Neural cell (in vitro differentiated cells): ENCODE measurements at regions not wholly inside any gene's neighbourhood (a gene's known extent, or its start where the extent isn't known, plus 50 kb on each side); places are given as distances from the start of the nearest gene placed in this dataset.

Experiments
- EZH2 ChIP-seq: fragments of 200-600, 300-800 bp; shearing (Covaris generic), sonication (generic); IDR thresholded peaks from 2 replicates; pipeline ENCODE4 v1.6.1; 2014; ENCODE audit warnings: antibody characterized with exemption, low read length, borderline replicate concordance, mild to moderate bottlenecking; ENCODE audit not compliant: insufficient read depth, poor library complexity, severe bottlenecking
- POLR2AphosphoS5 ChIP-seq: IDR thresholded peaks from 2 replicates; pipeline ENCODE4 v1.6.1; 2012
- SMC3 ChIP-seq: fragments of 450-650 bp; conservative IDR thresholded peaks from 2 replicates; pipeline ENCODE4 v1.6.1; 2014; ENCODE audit warnings: antibody characterized with exemption, mild to moderate bottlenecking, moderate library complexity; ENCODE audit not compliant: poor library complexity
- TF ChIP-seq, protein P1 (sequence below): fragments of 450-650 bp; IDR thresholded peaks from 2 replicates; pipeline ENCODE4 v1.5.1; 2014; ENCODE audit warnings: antibody characterized with exemption, mild to moderate bottlenecking, moderate library complexity; ENCODE audit not compliant: poor library complexity, severe bottlenecking

DNA sequence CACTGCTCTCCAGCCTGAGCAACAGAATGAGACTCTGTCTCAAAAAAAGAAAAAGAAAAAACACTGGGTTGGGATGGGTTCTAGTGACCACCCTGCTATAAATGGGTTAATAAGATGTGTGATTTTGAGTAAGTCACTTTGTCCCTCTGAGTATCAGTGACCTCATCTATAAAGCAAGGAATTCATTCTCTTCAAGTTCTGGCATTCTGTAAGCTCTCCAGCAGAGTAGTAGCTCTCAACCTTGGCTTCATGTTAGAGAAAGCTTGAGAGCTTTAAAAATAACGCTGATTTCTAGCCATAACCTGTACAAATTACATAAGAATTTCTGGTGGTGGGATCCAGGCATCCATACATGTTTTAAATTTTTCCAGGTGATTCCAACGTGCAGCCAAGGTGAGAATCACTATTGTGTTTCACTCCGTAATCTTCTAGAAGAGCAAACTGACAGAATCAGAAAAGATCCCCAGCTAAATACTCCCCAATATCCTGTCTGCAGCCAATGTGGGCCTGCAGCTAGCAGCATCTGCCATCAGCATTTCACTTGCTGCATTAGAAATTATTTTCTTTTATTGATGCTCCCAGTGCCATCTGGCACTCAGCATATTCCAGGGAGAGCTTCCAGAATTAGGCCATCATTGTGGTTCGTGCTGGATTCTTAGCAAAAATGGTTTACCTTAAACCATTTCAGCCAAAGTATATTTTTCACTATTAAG lies 109.4 kb downstream of the FEM1C start:
- TF ChIP-seq, protein P1, sequence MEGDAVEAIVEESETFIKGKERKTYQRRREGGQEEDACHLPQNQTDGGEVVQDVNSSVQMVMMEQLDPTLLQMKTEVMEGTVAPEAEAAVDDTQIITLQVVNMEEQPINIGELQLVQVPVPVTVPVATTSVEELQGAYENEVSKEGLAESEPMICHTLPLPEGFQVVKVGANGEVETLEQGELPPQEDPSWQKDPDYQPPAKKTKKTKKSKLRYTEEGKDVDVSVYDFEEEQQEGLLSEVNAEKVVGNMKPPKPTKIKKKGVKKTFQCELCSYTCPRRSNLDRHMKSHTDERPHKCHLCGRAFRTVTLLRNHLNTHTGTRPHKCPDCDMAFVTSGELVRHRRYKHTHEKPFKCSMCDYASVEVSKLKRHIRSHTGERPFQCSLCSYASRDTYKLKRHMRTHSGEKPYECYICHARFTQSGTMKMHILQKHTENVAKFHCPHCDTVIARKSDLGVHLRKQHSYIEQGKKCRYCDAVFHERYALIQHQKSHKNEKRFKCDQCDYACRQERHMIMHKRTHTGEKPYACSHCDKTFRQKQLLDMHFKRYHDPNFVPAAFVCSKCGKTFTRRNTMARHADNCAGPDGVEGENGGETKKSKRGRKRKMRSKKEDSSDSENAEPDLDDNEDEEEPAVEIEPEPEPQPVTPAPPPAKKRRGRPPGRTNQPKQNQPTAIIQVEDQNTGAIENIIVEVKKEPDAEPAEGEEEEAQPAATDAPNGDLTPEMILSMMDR, result no peak
- TF ChIP-seq SMC3 (no peak), EZH2 (no peak), POLR2AphosphoS5 (no peak)
